ENCODE measurements at regions not wholly inside any gene's neighbourhood (a gene's known extent, or its start where the extent isn't known, plus 50 kb on each side); places are given as distances from the start of the nearest gene placed in this dataset.

DNA sequence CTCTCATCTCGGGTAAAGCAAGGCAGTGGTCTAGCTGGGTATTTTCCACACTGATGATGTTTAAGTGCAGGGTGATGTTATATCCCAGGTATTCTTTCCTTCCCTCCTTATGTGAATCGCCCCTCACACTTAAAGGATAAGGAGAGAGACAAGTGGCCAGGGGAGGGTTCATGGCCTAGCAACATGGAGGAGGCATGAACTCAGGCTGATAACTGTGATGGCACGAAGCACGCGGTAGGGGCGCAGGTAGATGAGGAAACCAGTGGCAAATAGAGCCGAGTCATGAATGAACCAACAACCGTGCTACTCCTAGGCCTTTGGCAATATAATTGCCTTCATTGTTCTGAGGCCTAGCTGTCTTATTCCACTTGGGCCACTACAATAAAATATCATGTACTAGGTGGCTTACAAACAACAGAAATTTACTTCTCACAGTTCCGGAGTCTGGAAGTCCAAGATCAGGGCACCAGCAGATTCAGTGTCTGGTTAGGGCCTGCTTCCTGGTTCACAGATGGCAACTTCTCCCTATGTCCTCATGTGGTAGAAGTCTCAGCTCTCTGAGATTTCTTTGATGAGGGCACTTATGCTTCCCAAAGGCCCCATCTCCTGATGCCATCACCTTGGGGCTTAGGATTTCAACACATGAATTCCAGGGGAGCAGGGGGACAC lies 56.0 kb upstream of the PIK3CG start:
- DNase-seq (ENCODE audit: low read depth in 2 of 2), result no peak

DNA sequence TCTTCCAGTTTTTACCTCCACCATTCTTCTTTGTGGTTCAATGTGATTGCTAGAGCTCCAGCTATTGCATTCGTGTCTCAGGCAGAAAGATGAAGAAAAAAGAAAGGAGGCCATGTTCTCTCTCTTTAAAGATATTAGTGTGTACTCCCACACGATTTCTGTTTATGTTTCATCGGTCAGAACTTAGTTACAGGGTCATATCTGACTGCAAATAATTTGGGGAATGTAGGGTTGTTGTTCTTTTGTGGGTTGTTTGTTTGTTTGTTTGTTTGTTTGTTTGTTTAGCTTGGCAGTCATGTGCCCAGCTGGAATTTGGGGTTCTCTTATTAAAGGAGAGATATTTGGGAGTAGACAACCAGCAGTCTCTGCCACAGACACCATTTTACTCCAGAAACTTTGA lies 53.6 kb upstream of the PIK3CG start:
- DNase-seq (ENCODE audit: low read depth in 2 of 2), result no peak

DNA sequence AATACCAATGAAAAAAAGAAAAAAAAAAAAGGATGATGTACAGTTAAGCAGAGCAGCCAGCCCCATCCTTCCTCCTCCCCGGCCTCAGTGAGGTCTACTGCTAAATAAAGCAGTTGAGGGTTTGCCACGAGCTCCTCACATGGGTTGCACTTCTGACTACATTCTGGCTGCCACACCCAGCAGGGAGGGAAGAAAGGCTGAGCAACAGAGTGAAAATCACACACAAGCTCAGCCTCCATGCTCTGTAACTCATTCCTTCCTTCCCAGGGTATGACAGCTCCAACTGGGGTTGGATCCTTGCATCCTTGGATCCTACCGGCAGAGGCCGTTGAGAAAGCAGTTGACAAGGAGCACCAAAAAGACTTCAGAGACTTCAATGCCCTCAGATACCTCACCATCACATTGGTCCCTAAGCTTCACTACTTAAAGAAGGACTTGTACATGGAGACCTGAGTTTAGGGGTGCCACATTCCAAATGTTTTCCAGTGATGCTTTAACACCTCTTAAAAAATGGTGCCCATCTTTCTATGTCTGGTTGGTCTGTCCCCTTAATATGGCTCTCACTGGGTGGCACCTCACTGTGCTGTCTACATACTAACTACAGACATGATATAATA lies 52.9 kb upstream of the PIK3CG start:
- DNase-seq (ENCODE audit: low read depth in 2 of 2), result no peak

DNA sequence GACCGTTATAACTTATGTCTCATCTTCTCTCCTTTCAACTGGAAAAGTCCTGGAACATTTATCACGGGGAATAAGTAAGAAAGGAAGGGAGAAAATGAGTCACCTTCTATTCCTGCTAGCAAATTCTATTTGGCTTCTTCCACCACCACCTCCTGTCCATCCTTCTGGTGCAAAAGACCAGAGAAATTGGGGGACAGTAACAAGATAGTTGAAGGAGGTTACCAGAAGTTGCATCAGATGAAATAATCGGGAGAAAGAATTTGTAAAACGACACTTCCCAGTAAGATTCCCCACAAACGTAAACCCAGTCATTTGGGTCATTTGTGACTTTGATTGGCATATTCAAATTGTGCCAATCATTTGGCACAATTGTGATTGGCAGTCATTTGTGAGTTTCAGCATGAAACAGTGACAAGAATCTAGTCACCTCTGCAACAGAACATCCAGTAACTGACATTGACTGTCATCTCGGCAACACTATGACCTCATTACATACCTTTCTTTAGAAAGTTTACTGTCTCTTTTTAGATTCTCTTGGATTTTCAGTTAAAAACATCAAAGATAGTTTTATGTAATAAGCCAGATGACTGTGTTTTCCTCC lies 51.3 kb upstream of the PIK3CG start:
- DNase-seq (ENCODE audit: low read depth in 2 of 2), result no peak

DNA sequence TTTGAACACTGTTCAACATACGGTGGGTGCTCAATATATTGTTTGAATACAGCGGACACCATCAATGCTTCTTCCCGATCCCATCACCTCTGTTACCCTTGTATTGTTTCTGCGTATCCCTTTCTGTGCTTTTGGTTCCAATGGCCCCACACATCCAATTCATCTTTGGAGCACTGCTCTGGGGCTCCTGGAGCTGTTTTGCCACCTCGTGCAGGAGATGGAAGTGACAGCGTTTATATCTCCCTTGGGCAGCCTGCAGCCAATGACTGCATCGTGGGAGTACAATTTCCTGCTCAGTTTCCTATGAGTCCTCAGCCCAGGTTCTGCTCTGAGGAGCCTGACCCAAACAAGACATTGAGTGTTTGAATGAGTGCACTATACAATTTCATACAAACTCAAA lies 50.2 kb upstream of the PIK3CG start:
- DNase-seq (ENCODE audit: low read depth in 2 of 2), result no peak

Data from stimulated activated CD4-positive, alpha-beta T cell treated with anti-CD3 and anti-CD28 coated beads, Interleukin-1b, Interleukin-23, amount 100 ng/mL, for 1 hour (primary cell).